ENCODE measurements at regions not wholly inside any gene's neighbourhood (a gene's known extent, or its start where the extent isn't known, plus 50 kb on each side); places are given as distances from the start of the nearest gene placed in this dataset.
"Not testable (repeated sequence)": the region's sequence is repeated elsewhere in the genome, so short reads cannot be mapped to it uniquely, and the experiment has no call there.

- DNase-seq: peak; percentile 1
Measured at GRCh38 chr16:65751622-65752521, 614.6 kb upstream of the CDH5 start.

GRCh38 chr16:65749506-65749905 lies 617.0 kb upstream of the CDH5 start:
- DNase-seq: no peak

GRCh38 chr16:65746941-65747340 lies 619.5 kb upstream of the CDH5 start:
- DNase-seq: no peak

- DNase-seq: no peak
Measured at GRCh38 chr16:65745201-65745708, 621.2 kb upstream of the CDH5 start.

GRCh38 chr16:65744401-65744800 lies 622.1 kb upstream of the CDH5 start:
- no peak for DNase-seq

GRCh38 chr16:65743558-65743957 lies 621.7 kb upstream of the CDH11 start:
- no peak for DNase-seq

- DNase-seq: no peak
Measured at GRCh38 chr16:65740711-65741110, 618.8 kb upstream of the CDH11 start.

- DNase-seq: no peak
Measured at GRCh38 chr16:65739518-65739917, 617.7 kb upstream of the CDH11 start.

- no peak for DNase-seq
Measured at GRCh38 chr16:65737831-65738230, 616.0 kb upstream of the CDH11 start.

GRCh38 chr16:65735615-65736014 lies 613.8 kb upstream of the CDH11 start:
- DNase-seq: not testable (repeated sequence)

- no peak for DNase-seq
Measured at GRCh38 chr16:65733721-65734120, 611.9 kb upstream of the CDH11 start.

- DNase-seq: no peak
Measured at GRCh38 chr16:65731833-65732232, 610.0 kb upstream of the CDH11 start.

GRCh38 chr16:65728652-65729051 lies 606.8 kb upstream of the CDH11 start:
- DNase-seq: no peak

GRCh38 chr16:65728167-65728566 lies 606.3 kb upstream of the CDH11 start:
- no peak for DNase-seq

- no peak for DNase-seq
Measured at GRCh38 chr16:65727534-65728137, 605.8 kb upstream of the CDH11 start.

GRCh38 chr16:65725156-65725845 lies 603.4 kb upstream of the CDH11 start:
- no peak for DNase-seq

GRCh38 chr16:65722429-65722828 lies 600.6 kb upstream of the CDH11 start:
- no peak for DNase-seq

- no peak for DNase-seq
Measured at GRCh38 chr16:65717846-65718245, 596.0 kb upstream of the CDH11 start.

GRCh38 chr16:65716737-65717700 lies 595.2 kb upstream of the CDH11 start:
- DNase-seq: no peak

GRCh38 chr16:65713181-65713808 lies 591.4 kb upstream of the CDH11 start:
- DNase-seq: no peak

GRCh38 chr16:65710107-65710506 lies 588.2 kb upstream of the CDH11 start:
- no peak for DNase-seq

- no peak for DNase-seq
Measured at GRCh38 chr16:65704866-65705265, 583.0 kb upstream of the CDH11 start.
